ENCODE measurements at regions not wholly inside any gene's neighbourhood (a gene's known extent, or its start where the extent isn't known, plus 50 kb on each side); places are given as distances from the start of the nearest gene placed in this dataset.
"Not testable (repeated sequence)": the region's sequence is repeated elsewhere in the genome, so short reads cannot be mapped to it uniquely, and the experiment has no call there.

DNA sequence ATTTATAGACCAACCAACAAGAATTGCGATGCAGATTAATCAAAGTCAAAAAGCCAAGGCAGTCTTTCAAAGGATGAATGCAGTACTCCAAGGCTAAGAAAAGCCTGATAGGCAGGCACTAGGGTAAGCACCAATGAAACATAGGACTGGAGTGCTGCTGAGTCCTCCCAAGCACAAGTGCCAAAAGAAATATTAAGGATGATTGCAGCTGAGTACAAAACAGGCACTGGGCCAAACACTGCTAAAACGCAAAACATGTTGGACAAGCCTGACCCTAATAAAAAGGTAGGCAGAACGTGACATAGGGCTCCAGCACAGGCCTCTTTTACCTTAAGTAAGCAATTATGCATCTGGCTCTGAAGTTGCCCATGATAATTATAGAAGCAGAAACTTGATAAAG lies 160.1 kb upstream of the LRP1B start:
- no peaks in the 10 kb centered on the region for H3K36me3 ChIP-seq (ENCODE audit: control insufficient read depth in 2 of 2, extremely low read depth in 1 of 2, insufficient read depth in 1 of 2, low read length in 1 of 2)
- Mint-ChIP-seq H3K4me1 (no peaks in the 10 kb centered on the region), H3K27me3 (no peaks in the 10 kb centered on the region), H3K36me3 (no peaks in the 10 kb centered on the region), H3K27ac (no peak overlapping the region), H3K9me3 (peaks cover 3 to 31% (median 29%) of the 10 kb centered on the region in 3 donors), H3K4me3 (no peak overlapping the region)
- no peaks in the 10 kb centered on the region for H3K27me3 ChIP-seq (replicated peaks in 1 of 2; ENCODE audit: control insufficient read depth in 2 of 2, extremely low read depth in 1 of 2, insufficient read depth in 2 of 2, low read length in 1 of 2)
- WGBS (ENCODE audit: insufficient coverage): 83% methylated on average over 3 of the region's 3 CpGs
- no peak for DNase-seq
- H3K27ac ChIP-seq (ENCODE audit: low read length): no peak overlapping the region
- ChIA-PET POLR2A (no interaction called here), CTCF (no interaction called here)
- no peaks in the 10 kb centered on the region for H3K9me3 ChIP-seq
- no peak for ATAC-seq (replicated peaks in 1 of 4)
- H3K4me1 ChIP-seq (ENCODE audit: control insufficient read depth in 1 of 2, extremely low read depth in 1 of 2, insufficient read depth in 2 of 2, low read length in 2 of 2): no peaks in the 10 kb centered on the region
- H3K4me3 ChIP-seq (ENCODE audit: control insufficient read depth in 1 of 2, extremely low read depth in 1 of 2, low read length in 1 of 2): no peak overlapping the region

DNA sequence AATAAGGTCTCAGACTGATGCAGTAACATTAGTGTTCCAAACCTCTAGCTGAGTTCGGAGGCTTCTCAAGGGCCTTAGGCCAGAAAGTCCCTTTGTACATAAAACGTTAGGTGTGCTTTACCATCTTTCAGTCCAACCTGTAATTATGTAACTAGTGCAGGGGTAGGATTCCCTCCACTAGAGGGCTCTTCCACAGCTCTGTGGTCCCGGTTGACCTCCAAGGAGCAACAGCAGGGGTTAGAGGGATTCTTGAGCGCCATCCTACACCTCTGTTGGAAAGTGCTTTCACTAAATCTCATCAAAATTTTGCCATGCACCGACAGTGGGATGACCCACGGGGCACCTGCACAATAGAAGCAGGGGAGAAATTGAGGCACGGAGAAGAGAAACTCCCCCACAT lies 155.8 kb upstream of the LRP1B start:
- H3K9me3 ChIP-seq: no peaks in the 10 kb centered on the region
- DNase-seq: no peak
- no peaks in the 10 kb centered on the region for H3K36me3 ChIP-seq (ENCODE audit: control insufficient read depth in 2 of 2, extremely low read depth in 1 of 2, insufficient read depth in 1 of 2, low read length in 1 of 2)
- no peak overlapping the region for H3K27ac Mint-ChIP-seq
- no peaks in the 10 kb centered on the region for H3K27me3 ChIP-seq (replicated peaks in 1 of 2; ENCODE audit: control insufficient read depth in 2 of 2, extremely low read depth in 1 of 2, insufficient read depth in 2 of 2, low read length in 1 of 2)
- no peak overlapping the region for H3K4me3 ChIP-seq (ENCODE audit: control insufficient read depth in 1 of 2, extremely low read depth in 1 of 2, low read length in 1 of 2)
- H3K4me1 Mint-ChIP-seq: no peaks in the 10 kb centered on the region
- H3K36me3 Mint-ChIP-seq: no peaks in the 10 kb centered on the region
- ChIA-PET POLR2A (no interaction called here), CTCF (no interaction called here)
- H3K27ac ChIP-seq (ENCODE audit: low read length): no peak overlapping the region
- no CpG with 5 or more reads among the region's 7 CpGs for WGBS (ENCODE audit: insufficient coverage)
- no peak overlapping the region for H3K4me3 Mint-ChIP-seq
- H3K27me3 Mint-ChIP-seq: no peaks in the 10 kb centered on the region
- peaks cover 0 to 24% (median 15%) of the 10 kb centered on the region in 3 donors for H3K9me3 Mint-ChIP-seq
- H3K4me1 ChIP-seq (ENCODE audit: control insufficient read depth in 1 of 2, extremely low read depth in 1 of 2, insufficient read depth in 2 of 2, low read length in 2 of 2): no peaks in the 10 kb centered on the region
- no peak for ATAC-seq (replicated peaks in 1 of 4)

DNA sequence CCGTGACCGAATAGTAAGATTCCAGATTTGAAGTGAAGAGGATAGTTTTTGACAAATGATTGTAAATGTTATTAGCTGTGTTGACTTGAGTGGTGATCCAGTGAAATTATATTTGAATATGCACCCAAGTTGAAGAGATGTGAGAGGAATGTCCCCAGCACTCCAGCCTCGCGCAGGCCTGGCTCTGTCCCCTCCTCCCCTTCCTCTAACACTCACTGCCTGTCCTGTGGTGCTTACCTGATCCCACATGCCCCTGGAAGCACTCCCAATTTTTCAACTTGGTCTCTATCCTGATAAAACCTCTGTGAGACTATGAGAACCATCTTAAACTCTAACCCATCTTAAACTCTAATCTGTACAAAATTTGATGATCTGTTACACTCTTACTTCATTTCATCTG lies 154.7 kb upstream of the LRP1B start:
- Mint-ChIP-seq H3K4me1 (no peaks in the 10 kb centered on the region), H3K27ac (no peak overlapping the region), H3K27me3 (no peaks in the 10 kb centered on the region), H3K9me3 (peaks cover 0 to 26% (median 15%) of the 10 kb centered on the region in 3 donors), H3K4me3 (no peak overlapping the region), H3K36me3 (no peaks in the 10 kb centered on the region)
- no CpG with 5 or more reads among the region's 4 CpGs for WGBS (ENCODE audit: insufficient coverage)
- Histone ChIP-seq H3K9me3 (no peaks in the 10 kb centered on the region), H3K27me3 (replicated peaks in 1 of 2; ENCODE audit: control insufficient read depth in 2 of 2, extremely low read depth in 1 of 2, insufficient read depth in 2 of 2, low read length in 1 of 2) (no peaks in the 10 kb centered on the region), H3K27ac (ENCODE audit: low read length) (no peak overlapping the region), H3K4me1 (ENCODE audit: control insufficient read depth in 1 of 2, extremely low read depth in 1 of 2, insufficient read depth in 2 of 2, low read length in 2 of 2) (no peaks in the 10 kb centered on the region), H3K4me3 (ENCODE audit: control insufficient read depth in 1 of 2, extremely low read depth in 1 of 2, low read length in 1 of 2) (no peak overlapping the region), H3K36me3 (ENCODE audit: control insufficient read depth in 2 of 2, extremely low read depth in 1 of 2, insufficient read depth in 1 of 2, low read length in 1 of 2) (no peaks in the 10 kb centered on the region)
- DNase-seq (no peak), ATAC-seq (replicated peaks in 1 of 4) (no peak)
- ChIA-PET POLR2A (no interaction called here), CTCF (no interaction called here)

DNA sequence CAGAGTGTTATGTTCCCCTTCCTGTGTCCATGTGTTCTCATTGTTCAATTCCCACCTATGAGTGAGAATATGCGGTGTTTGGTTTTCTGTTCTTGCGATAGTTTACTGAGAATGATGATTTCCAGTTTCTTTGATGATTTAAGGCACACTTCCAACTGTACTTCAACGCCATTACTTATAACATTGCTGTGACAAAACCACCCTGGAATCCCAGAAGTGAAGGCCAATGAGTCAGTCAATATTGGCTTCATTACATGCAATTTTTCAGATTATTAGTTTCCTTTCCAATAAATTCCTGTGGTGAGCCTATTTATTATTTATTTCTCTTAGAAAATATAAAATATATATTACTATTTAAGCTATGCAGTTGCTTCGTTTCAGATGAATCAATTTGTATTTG lies 153.5 kb upstream of the LRP1B start:
- H3K27me3 Mint-ChIP-seq; H3K4me3 Mint-ChIP-seq; DNase-seq; ATAC-seq (replicated peaks in 1 of 4); H3K9me3 ChIP-seq; H3K4me3 ChIP-seq (ENCODE audit: control insufficient read depth in 1 of 2, extremely low read depth in 1 of 2, low read length in 1 of 2); H3K36me3 ChIP-seq (ENCODE audit: control insufficient read depth in 2 of 2, extremely low read depth in 1 of 2, insufficient read depth in 1 of 2, low read length in 1 of 2); H3K4me1 Mint-ChIP-seq; H3K27ac ChIP-seq (ENCODE audit: low read length); POLR2A ChIA-PET; H3K4me1 ChIP-seq (ENCODE audit: control insufficient read depth in 1 of 2, extremely low read depth in 1 of 2, insufficient read depth in 2 of 2, low read length in 2 of 2); H3K27ac Mint-ChIP-seq; H3K36me3 Mint-ChIP-seq; H3K27me3 ChIP-seq (replicated peaks in 1 of 2; ENCODE audit: control insufficient read depth in 2 of 2, extremely low read depth in 1 of 2, insufficient read depth in 2 of 2, low read length in 1 of 2); CTCF ChIA-PET: not testable (repeated sequence)
- WGBS (ENCODE audit: insufficient coverage): 50% methylated on average over 1 of the region's 4 CpGs
- peaks cover 0 to 24% (median 11%) of the 10 kb centered on the region in 3 donors for H3K9me3 Mint-ChIP-seq

DNA sequence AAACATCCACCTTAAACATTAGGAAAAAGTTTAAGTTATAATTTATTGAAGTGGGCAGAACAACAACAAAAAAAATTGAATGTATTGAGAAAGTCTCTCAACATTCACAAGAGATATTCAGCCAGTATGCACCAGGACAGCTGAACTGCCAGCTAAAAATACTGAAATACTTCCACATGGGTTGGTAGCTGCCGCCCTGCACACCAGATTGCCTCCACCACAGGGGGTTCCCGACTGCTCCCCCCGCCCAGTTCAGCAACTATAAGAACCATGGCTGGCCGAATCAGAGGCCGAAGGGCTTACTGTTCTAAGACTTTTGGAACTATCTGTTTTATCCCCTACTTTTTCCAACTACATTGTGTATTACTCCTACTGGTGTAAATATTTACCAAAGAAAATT lies 150.0 kb upstream of the LRP1B start:
- Histone ChIP-seq H3K36me3 (ENCODE audit: control insufficient read depth in 2 of 2, extremely low read depth in 1 of 2, insufficient read depth in 1 of 2, low read length in 1 of 2) (no peaks in the 10 kb centered on the region), H3K27me3 (replicated peaks in 1 of 2; ENCODE audit: control insufficient read depth in 2 of 2, extremely low read depth in 1 of 2, insufficient read depth in 2 of 2, low read length in 1 of 2) (no peaks in the 10 kb centered on the region), H3K4me3 (ENCODE audit: control insufficient read depth in 1 of 2, extremely low read depth in 1 of 2, low read length in 1 of 2) (no peak overlapping the region), H3K4me1 (ENCODE audit: control insufficient read depth in 1 of 2, extremely low read depth in 1 of 2, insufficient read depth in 2 of 2, low read length in 2 of 2) (no peaks in the 10 kb centered on the region), H3K27ac (ENCODE audit: low read length) (no peak overlapping the region), H3K9me3 (no peaks in the 10 kb centered on the region)
- no peak overlapping the region for H3K4me3 Mint-ChIP-seq
- ATAC-seq (replicated peaks in 1 of 4): no peak
- no peaks in the 10 kb centered on the region for H3K4me1 Mint-ChIP-seq
- ChIA-PET POLR2A (no interaction called here), CTCF (no interaction called here)
- no peaks in the 10 kb centered on the region for H3K36me3 Mint-ChIP-seq
- no peak for DNase-seq
- no peak overlapping the region for H3K27ac Mint-ChIP-seq
- H3K27me3 Mint-ChIP-seq: no peaks in the 10 kb centered on the region
- H3K9me3 Mint-ChIP-seq: peaks cover 0 to 21% (median 2%) of the 10 kb centered on the region in 3 donors
- 70% methylated on average over 2 of the region's 5 CpGs for WGBS (ENCODE audit: insufficient coverage)

DNA sequence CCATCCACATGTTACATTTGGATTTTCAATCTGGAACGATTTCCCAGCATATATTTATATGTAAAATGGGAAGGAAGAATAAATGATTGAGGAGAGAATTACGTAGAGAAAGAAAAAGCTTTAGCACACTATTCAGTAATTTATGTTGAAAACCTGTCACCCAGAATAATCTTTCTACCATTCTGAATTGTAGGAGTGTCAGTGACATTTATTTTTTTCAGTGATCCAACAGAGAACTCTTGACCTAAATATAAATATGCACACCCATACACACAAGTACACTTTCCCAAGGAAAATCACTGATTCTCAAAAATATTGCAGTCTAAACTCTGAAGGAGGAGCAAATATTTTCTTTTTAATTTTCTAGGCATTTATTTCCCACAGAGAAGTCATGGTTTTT lies 140.2 kb upstream of the LRP1B start:
- POLR2A ChIA-PET: no interaction called here
- Histone ChIP-seq H3K27me3 (replicated peaks in 1 of 2; ENCODE audit: control insufficient read depth in 2 of 2, extremely low read depth in 1 of 2, insufficient read depth in 2 of 2, low read length in 1 of 2) (no peaks in the 10 kb centered on the region), H3K36me3 (ENCODE audit: control insufficient read depth in 2 of 2, extremely low read depth in 1 of 2, insufficient read depth in 1 of 2, low read length in 1 of 2) (no peaks in the 10 kb centered on the region), H3K4me1 (ENCODE audit: control insufficient read depth in 1 of 2, extremely low read depth in 1 of 2, insufficient read depth in 2 of 2, low read length in 2 of 2) (no peaks in the 10 kb centered on the region), H3K9me3 (no peaks in the 10 kb centered on the region), H3K27ac (ENCODE audit: low read length) (no peak overlapping the region), H3K4me3 (ENCODE audit: control insufficient read depth in 1 of 2, extremely low read depth in 1 of 2, low read length in 1 of 2) (no peak overlapping the region)
- H3K27ac Mint-ChIP-seq: no peak overlapping the region
- WGBS (ENCODE audit: insufficient coverage): no CpG with 5 or more reads among the region's 2 CpGs
- H3K27me3 Mint-ChIP-seq: no peaks in the 10 kb centered on the region
- H3K9me3 Mint-ChIP-seq: peaks cover 6 to 22% (median 9%) of the 10 kb centered on the region in 3 donors
- ATAC-seq (replicated peaks in 1 of 4) (no peak), DNase-seq (no peak)
- CTCF ChIA-PET: no interaction called here
- no peaks in the 10 kb centered on the region for H3K36me3 Mint-ChIP-seq
- no peak overlapping the region for H3K4me3 Mint-ChIP-seq
- no peaks in the 10 kb centered on the region for H3K4me1 Mint-ChIP-seq

DNA sequence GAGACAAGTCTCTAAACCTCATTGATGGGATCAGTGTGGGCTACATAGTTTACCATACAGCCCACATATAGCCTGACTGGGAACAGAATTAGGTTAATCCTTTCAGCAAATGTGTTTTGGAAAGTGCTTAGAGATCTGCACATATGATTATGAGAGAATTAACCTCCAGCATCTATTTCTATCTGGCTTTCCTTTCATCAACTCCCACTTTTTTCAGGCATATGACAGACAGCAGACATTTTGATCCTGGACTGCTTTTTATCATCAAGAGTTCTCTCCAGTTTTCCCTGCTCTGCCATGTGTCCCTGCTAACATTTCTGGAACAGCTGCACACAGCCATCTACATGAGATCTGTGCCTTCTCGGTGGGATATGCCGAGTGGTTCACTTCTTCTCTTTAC lies 139.5 kb upstream of the LRP1B start:
- Histone ChIP-seq H3K36me3 (ENCODE audit: control insufficient read depth in 2 of 2, extremely low read depth in 1 of 2, insufficient read depth in 1 of 2, low read length in 1 of 2) (no peaks in the 10 kb centered on the region), H3K9me3 (no peaks in the 10 kb centered on the region), H3K4me1 (ENCODE audit: control insufficient read depth in 1 of 2, extremely low read depth in 1 of 2, insufficient read depth in 2 of 2, low read length in 2 of 2) (no peaks in the 10 kb centered on the region), H3K4me3 (ENCODE audit: control insufficient read depth in 1 of 2, extremely low read depth in 1 of 2, low read length in 1 of 2) (no peak overlapping the region), H3K27me3 (replicated peaks in 1 of 2; ENCODE audit: control insufficient read depth in 2 of 2, extremely low read depth in 1 of 2, insufficient read depth in 2 of 2, low read length in 1 of 2) (no peaks in the 10 kb centered on the region), H3K27ac (ENCODE audit: low read length) (no peak overlapping the region)
- 100% methylated on average over 2 of the region's 2 CpGs for WGBS (ENCODE audit: insufficient coverage)
- ATAC-seq (replicated peaks in 1 of 4) (no peak), DNase-seq (no peak)
- Mint-ChIP-seq H3K4me1 (no peaks in the 10 kb centered on the region), H3K9me3 (peaks cover 6 to 22% (median 9%) of the 10 kb centered on the region in 3 donors), H3K27ac (no peak overlapping the region), H3K27me3 (no peaks in the 10 kb centered on the region), H3K4me3 (no peak overlapping the region), H3K36me3 (no peaks in the 10 kb centered on the region)
- ChIA-PET CTCF (no interaction called here), POLR2A (no interaction called here)

Data from T-cell (primary cell).